ENCODE measurements at regions not wholly inside any gene's neighbourhood (a gene's known extent, or its start where the extent isn't known, plus 50 kb on each side); places are given as distances from the start of the nearest gene placed in this dataset.

GRCh38 chr13:103431856-103432255, 365.6 kb upstream of the SLC10A2 start:
- no peaks in the 10 kb centered on the region for H3K36me3 ChIP-seq (ENCODE audit: insufficient read depth, low read length)
- no peak overlapping the region for H3K4me3 ChIP-seq (ENCODE audit: insufficient read depth, low read length)
- H2AFZ ChIP-seq (ENCODE audit: low read length): no peak overlapping the region
- H3K79me2 ChIP-seq (ENCODE audit: insufficient read depth, low read length): no peaks in the 10 kb centered on the region
- H3K9me3 ChIP-seq (ENCODE audit: low read depth, low read length): no peaks in the 10 kb centered on the region
- H3K4me2 ChIP-seq (ENCODE audit: insufficient read depth, low read length): no peak overlapping the region
- no peaks in the 10 kb centered on the region for H4K20me1 ChIP-seq (ENCODE audit: insufficient read depth, low read length)
- H3K27ac ChIP-seq (ENCODE audit: low read depth, low read length): no peak overlapping the region
- H3K4me1 ChIP-seq (ENCODE audit: insufficient read depth, low read length): no peaks in the 10 kb centered on the region
- H3K27me3 ChIP-seq (ENCODE audit: insufficient read depth, low read length): no peaks in the 10 kb centered on the region
- no peak for DNase-seq (ENCODE audit: insufficient read length, low spot score, missing footprints)
- TF ChIP-seq CTCF (IDR thresholded peaks at IDR 0.05; ENCODE audit: extremely low read depth, low read depth, low read length): no peak

- Histone ChIP-seq H3K4me3 (ENCODE audit: insufficient read depth, low read length) (no peak overlapping the region), H3K9me3 (ENCODE audit: low read depth, low read length) (no peaks in the 10 kb centered on the region), H3K4me1 (ENCODE audit: insufficient read depth, low read length) (no peaks in the 10 kb centered on the region), H3K27ac (ENCODE audit: low read depth, low read length) (no peak overlapping the region), H3K36me3 (ENCODE audit: insufficient read depth, low read length) (no peaks in the 10 kb centered on the region), H2AFZ (ENCODE audit: low read length) (no peak overlapping the region), H4K20me1 (ENCODE audit: insufficient read depth, low read length) (no peaks in the 10 kb centered on the region), H3K27me3 (ENCODE audit: insufficient read depth, low read length) (no peaks in the 10 kb centered on the region), H3K79me2 (ENCODE audit: insufficient read depth, low read length) (no peaks in the 10 kb centered on the region), H3K4me2 (ENCODE audit: insufficient read depth, low read length) (no peak overlapping the region)
- no peak for DNase-seq (ENCODE audit: insufficient read length, low spot score, missing footprints)
- TF ChIP-seq CTCF (IDR thresholded peaks at IDR 0.05; ENCODE audit: extremely low read depth, low read depth, low read length): no peak
Measured at GRCh38 chr13:103430368-103430767, 364.2 kb upstream of the SLC10A2 start.

GRCh38 chr13:103410002-103410401, 343.8 kb upstream of the SLC10A2 start:
- H3K27me3 ChIP-seq (ENCODE audit: insufficient read depth, low read length): no peaks in the 10 kb centered on the region
- no peak overlapping the region for H3K27ac ChIP-seq (ENCODE audit: low read depth, low read length)
- DNase-seq (ENCODE audit: insufficient read length, low spot score, missing footprints): no peak
- H3K4me3 ChIP-seq (ENCODE audit: insufficient read depth, low read length): no peak overlapping the region
- no peaks in the 10 kb centered on the region for H3K36me3 ChIP-seq (ENCODE audit: insufficient read depth, low read length)
- H2AFZ ChIP-seq (ENCODE audit: low read length): no peak overlapping the region
- H3K9me3 ChIP-seq (ENCODE audit: low read depth, low read length): no peaks in the 10 kb centered on the region
- no peaks in the 10 kb centered on the region for H3K4me1 ChIP-seq (ENCODE audit: insufficient read depth, low read length)
- no peak overlapping the region for H3K4me2 ChIP-seq (ENCODE audit: insufficient read depth, low read length)
- no peaks in the 10 kb centered on the region for H3K79me2 ChIP-seq (ENCODE audit: insufficient read depth, low read length)
- H4K20me1 ChIP-seq (ENCODE audit: insufficient read depth, low read length): no peaks in the 10 kb centered on the region
- TF ChIP-seq CTCF (IDR thresholded peaks at IDR 0.05; ENCODE audit: extremely low read depth, low read depth, low read length): no peak

- Histone ChIP-seq H3K9me3 (ENCODE audit: low read depth, low read length) (no peaks in the 10 kb centered on the region), H3K4me1 (ENCODE audit: insufficient read depth, low read length) (no peaks in the 10 kb centered on the region), H3K79me2 (ENCODE audit: insufficient read depth, low read length) (no peaks in the 10 kb centered on the region), H3K4me3 (ENCODE audit: insufficient read depth, low read length) (no peak overlapping the region), H3K27me3 (ENCODE audit: insufficient read depth, low read length) (no peaks in the 10 kb centered on the region), H3K36me3 (ENCODE audit: insufficient read depth, low read length) (no peaks in the 10 kb centered on the region), H3K4me2 (ENCODE audit: insufficient read depth, low read length) (no peak overlapping the region), H2AFZ (ENCODE audit: low read length) (no peak overlapping the region), H3K27ac (ENCODE audit: low read depth, low read length) (no peak overlapping the region), H4K20me1 (ENCODE audit: insufficient read depth, low read length) (no peaks in the 10 kb centered on the region)
- no peak for TF ChIP-seq CTCF (IDR thresholded peaks at IDR 0.05; ENCODE audit: extremely low read depth, low read depth, low read length)
- no peak for DNase-seq (ENCODE audit: insufficient read length, low spot score, missing footprints)
Measured at GRCh38 chr13:103406967-103407366, 340.8 kb upstream of the SLC10A2 start.

All from osteoblast (primary cell).